Colonic mucosa (tissue), 4 donors: ENCODE measurements at regions not wholly inside any gene's neighbourhood (a gene's known extent, or its start where the extent isn't known, plus 50 kb on each side); places are given as distances from the start of the nearest gene placed in this dataset.
"Not testable (repeated sequence)": the region's sequence is repeated elsewhere in the genome, so short reads cannot be mapped to it uniquely, and the experiment has no call there.

ENCODE experiments used
- DNase-seq: peaks from one replicate; pipeline ENCODE4 v3.0.0-alpha.2; 2020
- H3K27ac ChIP-seq: fragments of 200-600 bp; one replicate; pipeline ENCODE4 v1.8.0; 2021
- H3K27me3 ChIP-seq: fragments of 200-600 bp; one replicate; pipeline ENCODE4 v1.8.0; 2021
- H3K36me3 ChIP-seq: fragments of 200-600 bp; one replicate; pipeline ENCODE4 v1.8.0; 2021
- H3K4me1 ChIP-seq: fragments of 200-600 bp; one replicate; pipeline ENCODE4 v1.8.0; 2021; ENCODE audit warnings: mild to moderate bottlenecking
- H3K4me3 ChIP-seq: fragments of 200-600 bp; one replicate; pipeline ENCODE4 v1.8.0; 2021
- H3K9ac ChIP-seq, 2 donors: one replicate each; pipeline ENCODE4 v1.7.0; 2013; ENCODE audit warnings: control low read depth in 2 of 2, low read depth in 2 of 2, low read length in 2 of 2
- H3K9me3 ChIP-seq: fragments of 200-600 bp; one replicate; pipeline ENCODE4 v1.8.0; 2021
- CTCF ChIP-seq: fragments of 200-600 bp; IDR thresholded peaks from one replicate; pipeline ENCODE4 v1.8.0; 2022; ENCODE audit warnings: antibody characterized with exemption, mild to moderate bottlenecking
- intact Hi-C: fragments of 100-400 bp; cut with DNase I; formaldehyde crosslinking; loops from one replicate; pipeline ENCODE4 v1.14.1; 2022
- donor health status: healthy.
- donor health status: DM: no; HTN: no; CAD: no.
- donor health status: DM: no; HTN: no; CAD: no.

- TF ChIP-seq CTCF = no peak
- no peak overlapping the region for H3K9ac ChIP-seq
- intact Hi-C loops = no loop called here
- H3K36me3 ChIP-seq = no peaks in the 10 kb centered on the region
- no peak overlapping the region for H3K27ac ChIP-seq
- H3K27me3 ChIP-seq = no peaks in the 10 kb centered on the region
- no peak for DNase-seq
- no peak overlapping the region for H3K4me3 ChIP-seq
- H3K9me3 ChIP-seq = no peaks in the 10 kb centered on the region
- H3K4me1 ChIP-seq = no peaks in the 10 kb centered on the region
These were observed 299.7 kb upstream of the AADAT start for GRCh38 chr4:170389411-170389810.

- Histone ChIP-seq H3K36me3 (no peaks in the 10 kb centered on the region), H3K27me3 (no peaks in the 10 kb centered on the region), H3K27ac (no peak overlapping the region), H3K9ac (no peak overlapping the region), H3K4me1 (no peaks in the 10 kb centered on the region), H3K4me3 (no peak overlapping the region), H3K9me3 (no peaks in the 10 kb centered on the region)
- intact Hi-C loops = no loop called here
- no peak for TF ChIP-seq CTCF
- DNase-seq = no peak
These were observed 298.5 kb upstream of the AADAT start for GRCh38 chr4:170388255-170388654.

GRCh38 chr4:170386971-170387370, 297.2 kb upstream of the AADAT start:
- no peak overlapping the region for H3K4me3 ChIP-seq
- H3K9ac ChIP-seq = no peak overlapping the region
- no peaks in the 10 kb centered on the region for H3K4me1 ChIP-seq
- intact Hi-C loops = no loop called here
- no peaks in the 10 kb centered on the region for H3K27me3 ChIP-seq
- DNase-seq = no peak
- H3K36me3 ChIP-seq = no peaks in the 10 kb centered on the region
- TF ChIP-seq CTCF = no peak
- H3K27ac ChIP-seq = no peak overlapping the region
- H3K9me3 ChIP-seq = no peaks in the 10 kb centered on the region

- Histone ChIP-seq H3K27ac (no peak overlapping the region), H3K9ac (no peak overlapping the region), H3K4me3 (no peak overlapping the region), H3K4me1 (no peaks in the 10 kb centered on the region), H3K36me3 (no peaks in the 10 kb centered on the region), H3K27me3 (no peaks in the 10 kb centered on the region), H3K9me3 (no peaks in the 10 kb centered on the region)
- DNase-seq = no peak
- intact Hi-C loops = no loop called here
- TF ChIP-seq CTCF = no peak
These were observed 296.8 kb upstream of the AADAT start for GRCh38 chr4:170386511-170386910.

GRCh38 chr4:170374770-170375169, 285.0 kb upstream of the AADAT start:
- no peaks in the 10 kb centered on the region for H3K36me3 ChIP-seq
- DNase-seq = peak; percentile 40
- no peaks in the 10 kb centered on the region for H3K9me3 ChIP-seq
- no peak overlapping the region for H3K9ac ChIP-seq
- no peak overlapping the region for H3K4me3 ChIP-seq
- H3K4me1 ChIP-seq = no peaks in the 10 kb centered on the region
- no peaks in the 10 kb centered on the region for H3K27me3 ChIP-seq
- intact Hi-C loops = loop anchor here (10.0 kb wide), 1 partner anchor 120 kb away; no protein-coding TSS in a partner anchor
- no peak overlapping the region for H3K27ac ChIP-seq
- TF ChIP-seq CTCF = peak; percentile 49

- intact Hi-C loops = no loop called here
- Histone ChIP-seq H3K36me3 (no peaks in the 10 kb centered on the region), H3K27me3 (no peaks in the 10 kb centered on the region), H3K4me3 (no peak overlapping the region), H3K4me1 (no peaks in the 10 kb centered on the region), H3K9me3 (no peaks in the 10 kb centered on the region), H3K9ac (no peak overlapping the region), H3K27ac (no peak overlapping the region)
- no peak for DNase-seq
- TF ChIP-seq CTCF = no peak
These were observed 259.2 kb upstream of the AADAT start for GRCh38 chr4:170348945-170349344.

- intact Hi-C loops, H3K36me3 ChIP-seq: not testable (repeated sequence)
These were observed 257.4 kb upstream of the AADAT start for GRCh38 chr4:170347191-170347590.

More at GRCh38 chr4:170347191-170347590, 257.4 kb upstream of the AADAT start:
- H3K27ac ChIP-seq, H3K4me3 ChIP-seq, H3K9ac ChIP-seq, H3K4me1 ChIP-seq, DNase-seq, H3K9me3 ChIP-seq, H3K27me3 ChIP-seq: not testable (repeated sequence)
